NCI-H2227 (cell line): ENCODE measurements at regions not wholly inside any gene's neighbourhood (a gene's known extent, or its start where the extent isn't known, plus 50 kb on each side); places are given as distances from the start of the nearest gene placed in this dataset.

Experiments
- DNase-seq: peaks from one replicate; lab custom pipeline; 2025; ENCODE audit not compliant: unreplicated experiment; lab: John Stamatoyannopoulos, UW

DNA sequence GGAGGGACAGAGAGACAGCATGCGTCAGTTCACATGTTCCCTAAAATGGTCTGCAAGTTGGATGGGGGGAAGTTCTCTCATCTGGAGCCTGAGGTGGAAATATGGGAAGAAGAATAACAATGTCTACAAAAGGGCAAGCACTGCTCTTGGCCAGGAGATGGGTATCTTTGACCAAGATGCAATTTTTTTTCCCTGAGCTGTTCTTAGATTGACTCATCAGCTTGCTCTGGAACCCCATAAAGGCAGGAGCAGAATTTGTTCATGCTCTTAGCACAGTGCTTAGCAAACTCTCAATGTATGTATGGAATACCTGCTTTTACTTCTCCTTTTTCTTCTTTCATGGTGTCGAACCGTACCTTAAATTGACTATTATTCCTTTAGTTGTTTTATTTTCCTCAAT, 90.5 kb upstream of the ZNF827 start:
- no peak for DNase-seq

DNA sequence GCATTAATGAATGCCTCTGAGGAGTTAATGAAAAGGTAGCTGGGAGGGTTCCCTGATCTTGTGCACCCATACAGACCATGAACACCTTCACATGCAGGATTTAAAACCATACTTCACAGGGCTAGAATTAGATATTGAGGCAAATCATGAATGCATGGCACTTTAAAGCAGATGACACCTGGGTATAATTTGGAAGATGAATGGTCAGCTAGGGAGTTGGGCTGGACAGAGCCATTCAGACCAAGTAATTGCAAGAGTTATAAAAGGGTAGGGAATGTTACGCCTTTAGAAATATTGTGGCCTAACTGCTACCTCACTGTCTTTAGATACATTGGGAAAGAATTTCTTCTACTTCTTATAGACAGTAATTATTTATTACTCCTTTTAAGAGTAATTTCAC, 89.1 kb upstream of the ZNF827 start:
- DNase-seq, result no peak

DNA sequence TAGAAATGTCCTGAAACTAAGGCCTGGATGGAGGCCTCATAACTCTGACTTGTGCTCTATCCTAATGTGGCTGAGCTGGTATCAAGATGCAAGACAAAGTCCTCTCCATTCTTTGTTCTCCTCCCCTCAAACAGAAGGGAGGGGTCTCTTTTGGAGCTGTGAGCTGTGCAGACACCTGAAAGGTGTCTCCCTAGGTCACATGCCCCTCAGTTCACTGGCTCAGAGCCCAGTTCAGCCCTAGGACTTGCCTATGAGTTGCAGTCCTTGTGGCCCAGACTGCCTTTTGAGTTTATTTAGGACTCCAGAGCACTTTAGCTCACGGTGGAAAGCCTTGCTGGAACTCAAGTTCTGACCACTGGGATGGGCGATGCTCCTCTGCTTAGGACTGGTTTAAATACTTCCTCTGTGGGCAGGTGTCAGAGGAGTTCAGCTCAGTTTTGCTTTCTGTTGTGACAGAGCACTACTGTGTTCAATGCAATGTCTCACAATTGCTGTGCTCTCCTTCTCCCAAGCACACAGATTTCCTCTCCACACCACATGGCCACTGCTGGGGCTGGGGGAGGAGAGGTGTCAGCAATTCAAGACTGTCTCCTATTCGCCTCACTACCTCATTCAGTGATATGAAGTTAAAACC, 84.8 kb upstream of the ZNF827 start:
- DNase-seq, result no peak

DNA sequence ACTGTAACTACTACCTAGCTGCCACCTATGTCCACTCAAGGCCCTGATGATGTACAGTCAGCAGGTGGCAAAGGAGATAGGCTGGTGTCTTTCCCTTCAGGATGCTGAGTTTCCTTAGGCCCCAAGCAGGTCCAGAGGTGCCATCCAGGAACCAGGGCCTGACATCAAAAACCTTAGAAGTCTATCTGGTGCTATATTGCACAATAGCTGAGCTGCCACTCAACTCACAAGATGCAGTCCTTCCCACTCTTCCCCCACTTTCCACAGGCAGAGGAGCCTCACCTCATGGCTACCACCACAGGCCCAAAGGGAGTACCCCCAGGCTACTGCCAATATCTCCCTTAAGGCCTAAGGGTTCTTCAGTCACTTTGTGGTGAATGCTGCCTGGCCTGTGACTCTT, 83.9 kb upstream of the ZNF827 start:
- no peak for DNase-seq

DNA sequence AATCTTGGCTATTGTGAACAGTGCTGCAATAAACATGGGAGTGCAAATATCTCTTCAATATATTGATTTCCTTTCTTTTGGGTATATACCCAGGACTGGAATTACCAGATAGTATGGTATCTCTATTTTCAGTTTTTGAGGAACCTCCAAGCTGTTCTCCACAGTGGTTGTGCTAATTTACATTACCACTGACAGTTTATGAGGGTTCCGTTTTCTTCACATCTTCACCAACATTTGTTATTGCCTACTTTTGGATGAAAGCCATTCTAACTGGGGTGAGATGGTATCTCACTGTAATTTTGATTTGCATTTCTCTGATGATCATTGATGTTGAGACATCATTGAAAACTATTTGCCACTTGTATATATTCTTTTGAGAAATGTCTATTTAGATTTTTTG, 79.6 kb upstream of the ZNF827 start:
- no peak for DNase-seq

DNA sequence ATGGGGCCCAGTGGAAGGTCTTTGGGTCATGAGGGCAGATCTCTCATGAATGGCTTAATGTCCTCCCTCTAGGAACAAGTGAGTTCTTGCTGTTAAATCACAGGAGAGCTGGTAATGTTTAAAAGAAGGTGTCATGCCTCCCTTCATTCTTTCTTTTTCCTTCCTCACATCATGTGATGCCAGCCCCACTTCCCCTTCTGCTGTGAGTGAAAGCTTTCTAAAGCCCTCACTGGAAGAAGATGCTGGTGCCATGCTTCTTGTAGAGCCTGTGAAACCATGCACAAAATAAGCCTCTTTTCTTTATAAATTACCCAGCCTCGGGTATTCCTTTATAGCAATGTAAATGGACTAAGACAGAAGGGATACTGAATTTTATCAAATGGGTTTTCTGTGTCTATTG, 66.1 kb upstream of the ZNF827 start:
- DNase-seq, result no peak

DNA sequence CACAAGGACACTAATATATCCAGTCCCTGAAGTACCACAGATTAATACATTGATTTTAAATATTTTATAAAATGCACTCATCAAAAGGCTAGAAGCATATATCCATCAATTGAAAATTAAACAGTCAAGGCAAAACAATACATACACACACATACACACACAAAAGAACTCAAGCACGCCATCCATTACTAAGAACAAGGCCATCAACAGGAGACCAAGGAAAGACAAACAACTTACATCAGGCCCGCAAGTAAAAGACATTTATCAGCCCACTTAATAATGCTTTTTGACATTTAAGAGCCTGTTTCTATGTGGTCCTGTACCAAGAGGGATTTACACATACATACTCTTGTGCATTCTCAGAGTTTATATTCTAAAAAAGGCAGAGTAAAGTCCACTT, 50.0 kb upstream of the ZNF827 start:
- DNase-seq, result peak; percentile 32
